GM18520 (cell line): ENCODE measurements at regions not wholly inside any gene's neighbourhood (a gene's known extent, or its start where the extent isn't known, plus 50 kb on each side); places are given as distances from the start of the nearest gene placed in this dataset.

Source experiments
- ATAC-seq: cut with Tn5 transposase; IDR thresholded peaks from one replicate; pipeline ENCODE4 v1.9.1; 2021; ENCODE audit not compliant: unreplicated experiment

GRCh38 chr10:111200505-111201186 lies 123.8 kb downstream of the ADRA2A start:
- ATAC-seq, result no peak

GRCh38 chr10:111203615-111204014 lies 126.8 kb downstream of the ADRA2A start:
- no peak for ATAC-seq

GRCh38 chr10:111204838-111205237 lies 128.0 kb downstream of the ADRA2A start:
- ATAC-seq, result no peak

- no peak for ATAC-seq
These were observed 129.7 kb downstream of the ADRA2A start for GRCh38 chr10:111206521-111206920.

GRCh38 chr10:111207500-111207899 lies 130.7 kb downstream of the ADRA2A start:
- ATAC-seq, result no peak

- no peak for ATAC-seq
These were observed 132.1 kb downstream of the ADRA2A start for GRCh38 chr10:111208951-111209350.

- no peak for ATAC-seq
These were observed 132.9 kb downstream of the ADRA2A start for GRCh38 chr10:111209692-111210091.

- ATAC-seq, result no peak
These were observed 134.4 kb downstream of the ADRA2A start for GRCh38 chr10:111211241-111211640.

GRCh38 chr10:111211706-111212105 lies 134.9 kb downstream of the ADRA2A start:
- no peak for ATAC-seq

- no peak for ATAC-seq
These were observed 145.1 kb downstream of the ADRA2A start for GRCh38 chr10:111221682-111222480.

- no peak for ATAC-seq
These were observed 146.1 kb downstream of the ADRA2A start for GRCh38 chr10:111222961-111223360.

GRCh38 chr10:111231779-111232178 lies 154.9 kb downstream of the ADRA2A start:
- no peak for ATAC-seq

- no peak for ATAC-seq
These were observed 156.6 kb downstream of the ADRA2A start for GRCh38 chr10:111233439-111233838.

- no peak for ATAC-seq
These were observed 157.5 kb downstream of the ADRA2A start for GRCh38 chr10:111234234-111234913.

- no peak for ATAC-seq
These were observed 158.1 kb downstream of the ADRA2A start for GRCh38 chr10:111234914-111235302.

- no peak for ATAC-seq
These were observed 163.5 kb downstream of the ADRA2A start for GRCh38 chr10:111240348-111240747.

GRCh38 chr10:111243126-111243525 lies 166.3 kb downstream of the ADRA2A start:
- ATAC-seq, result no peak

- ATAC-seq, result no peak
These were observed 169.3 kb downstream of the ADRA2A start for GRCh38 chr10:111246136-111246535.

- no peak for ATAC-seq
These were observed 170.1 kb downstream of the ADRA2A start for GRCh38 chr10:111246814-111247452.

GRCh38 chr10:111247781-111248389 lies 171.1 kb downstream of the ADRA2A start:
- ATAC-seq, result no peak

GRCh38 chr10:111249925-111250324 lies 173.1 kb downstream of the ADRA2A start:
- ATAC-seq, result no peak
